ENCODE measurements at regions not wholly inside any gene's neighbourhood (a gene's known extent, or its start where the extent isn't known, plus 50 kb on each side); places are given as distances from the start of the nearest gene placed in this dataset.
"Not testable (repeated sequence)": the region's sequence is repeated elsewhere in the genome, so short reads cannot be mapped to it uniquely, and the experiment has no call there.

DNA sequence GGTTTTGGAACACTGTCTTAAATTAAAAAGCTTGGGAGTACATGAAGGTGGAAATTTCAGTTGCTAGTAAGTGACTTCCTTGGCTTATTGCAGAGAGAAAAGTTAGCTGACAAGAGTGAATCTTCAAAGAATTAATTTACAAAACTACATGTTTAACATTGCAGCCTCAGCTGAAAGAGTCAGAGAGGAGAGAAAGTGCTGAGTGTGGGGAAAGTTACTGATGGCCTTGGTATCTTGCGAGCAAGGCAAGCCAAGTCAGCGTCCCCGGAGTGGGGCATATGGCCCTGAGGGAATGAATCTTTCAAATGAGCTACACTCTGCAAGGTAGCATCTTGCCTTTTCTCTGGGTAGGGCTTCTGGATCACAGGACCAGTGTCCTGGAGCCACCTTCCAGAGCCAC lies 131.3 kb downstream of the LPIN1 start:
- DNase-seq, result no peak
- Histone ChIP-seq H3K27ac (no peak overlapping the region), H3K36me3 (no peaks in the 10 kb centered on the region), H3K27me3 (no peaks in the 10 kb centered on the region), H3K9me3 (no peaks in the 10 kb centered on the region), H3K4me3 (no peak overlapping the region), H3K4me1 (peaks cover 0 to 3% (median 0%) of the 10 kb centered on the region in 4 donors)
- TF ChIP-seq, protein P1, sequence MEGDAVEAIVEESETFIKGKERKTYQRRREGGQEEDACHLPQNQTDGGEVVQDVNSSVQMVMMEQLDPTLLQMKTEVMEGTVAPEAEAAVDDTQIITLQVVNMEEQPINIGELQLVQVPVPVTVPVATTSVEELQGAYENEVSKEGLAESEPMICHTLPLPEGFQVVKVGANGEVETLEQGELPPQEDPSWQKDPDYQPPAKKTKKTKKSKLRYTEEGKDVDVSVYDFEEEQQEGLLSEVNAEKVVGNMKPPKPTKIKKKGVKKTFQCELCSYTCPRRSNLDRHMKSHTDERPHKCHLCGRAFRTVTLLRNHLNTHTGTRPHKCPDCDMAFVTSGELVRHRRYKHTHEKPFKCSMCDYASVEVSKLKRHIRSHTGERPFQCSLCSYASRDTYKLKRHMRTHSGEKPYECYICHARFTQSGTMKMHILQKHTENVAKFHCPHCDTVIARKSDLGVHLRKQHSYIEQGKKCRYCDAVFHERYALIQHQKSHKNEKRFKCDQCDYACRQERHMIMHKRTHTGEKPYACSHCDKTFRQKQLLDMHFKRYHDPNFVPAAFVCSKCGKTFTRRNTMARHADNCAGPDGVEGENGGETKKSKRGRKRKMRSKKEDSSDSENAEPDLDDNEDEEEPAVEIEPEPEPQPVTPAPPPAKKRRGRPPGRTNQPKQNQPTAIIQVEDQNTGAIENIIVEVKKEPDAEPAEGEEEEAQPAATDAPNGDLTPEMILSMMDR (IDR thresholded peaks at IDR 0.05), result no peak
- TF ChIP-seq POLR2A (IDR thresholded peaks at IDR 0.05), result no peak

DNA sequence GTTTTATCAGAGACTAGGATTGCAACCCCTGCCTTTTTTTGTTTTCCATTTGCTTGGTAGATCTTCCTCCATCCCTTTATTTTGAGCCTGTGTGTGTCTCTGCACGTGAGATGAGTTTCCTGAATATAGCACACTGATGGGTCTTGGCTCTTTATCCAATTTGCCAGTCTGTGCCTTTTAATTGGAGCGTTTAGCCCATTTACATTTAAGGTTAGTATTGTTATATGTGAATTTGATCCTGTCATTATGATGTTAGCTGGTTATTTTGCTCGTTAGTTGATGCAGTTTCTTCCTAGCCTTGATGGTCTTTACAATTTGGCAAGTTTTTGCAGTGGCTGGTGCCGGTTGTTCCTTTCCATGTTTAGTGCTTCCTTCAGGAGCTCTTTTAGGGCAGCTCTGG lies 138.8 kb downstream of the LPIN1 start:
- not testable (repeated sequence) for H3K4me3 ChIP-seq, DNase-seq, H3K27me3 ChIP-seq, H3K9me3 ChIP-seq, H3K27ac ChIP-seq, H3K36me3 ChIP-seq, H3K4me1 ChIP-seq

DNA sequence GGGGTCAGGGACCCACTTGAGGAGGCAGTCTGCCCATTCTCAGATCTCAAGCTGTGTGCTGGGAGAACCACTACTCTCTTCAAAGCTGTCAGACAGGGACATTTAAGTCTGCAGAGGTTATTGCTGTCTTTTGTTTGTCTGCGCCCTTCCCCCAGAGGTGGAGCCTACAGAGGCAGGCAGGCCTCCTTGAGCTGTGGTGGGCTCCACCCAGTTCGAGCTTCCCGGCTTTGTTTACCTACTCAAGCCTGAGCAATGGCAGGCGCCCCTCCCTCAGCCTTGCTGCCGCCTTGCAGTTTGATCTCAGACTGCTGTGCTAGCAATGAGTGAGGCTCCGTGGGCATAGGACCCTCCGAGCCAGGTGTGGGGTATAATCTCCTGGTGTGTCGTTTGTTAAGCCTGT lies 140.5 kb downstream of the LPIN1 start:
- H3K27me3 ChIP-seq, H3K9me3 ChIP-seq, DNase-seq, H3K4me1 ChIP-seq, H3K36me3 ChIP-seq, H3K4me3 ChIP-seq, H3K27ac ChIP-seq: not testable (repeated sequence)

DNA sequence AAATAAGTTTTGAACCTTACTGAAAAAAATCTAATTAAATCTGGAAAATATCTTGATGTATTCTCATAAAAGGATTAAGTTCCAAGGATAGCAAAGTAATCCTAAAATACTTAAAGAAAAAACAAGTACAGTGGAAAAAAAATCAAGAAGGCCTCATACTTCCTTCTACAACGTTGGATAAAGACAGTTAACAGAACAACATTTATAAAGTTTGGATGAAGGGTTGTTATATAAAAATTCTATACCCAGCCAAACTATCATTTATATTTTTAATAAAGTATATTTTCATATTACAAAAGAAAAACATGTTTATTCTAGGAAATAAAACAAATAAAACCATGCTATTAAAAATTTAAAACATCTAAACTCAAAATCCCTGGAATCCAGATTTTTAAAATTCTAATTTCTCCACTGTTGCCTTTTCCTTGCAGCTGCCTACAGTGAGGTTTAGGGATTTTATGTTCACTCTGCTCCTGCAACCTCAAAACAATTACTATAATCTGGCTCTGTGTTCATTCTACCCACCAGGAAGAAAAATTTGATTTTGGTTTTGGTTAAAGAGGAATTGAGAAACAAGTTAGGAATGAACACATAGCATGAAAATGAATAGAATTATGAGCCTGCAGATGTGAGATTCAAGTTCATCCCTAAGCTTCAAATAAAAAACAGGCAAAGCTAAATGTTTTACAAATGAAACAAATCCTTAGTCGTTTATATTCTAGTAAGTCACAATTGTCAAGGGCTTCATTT lies 142.8 kb downstream of the LPIN1 start:
- DNase-seq, result no peak
- Histone ChIP-seq H3K27me3 (no peaks in the 10 kb centered on the region), H3K4me3 (no peak overlapping the region), H3K27ac (no peak overlapping the region), H3K36me3 (no peaks in the 10 kb centered on the region), H3K4me1 (no peaks in the 10 kb centered on the region), H3K9me3 (peaks cover 0 to 4% (median 0%) of the 10 kb centered on the region in 4 donors)
- TF ChIP-seq POLR2A (IDR thresholded peaks at IDR 0.05), result no peak
- TF ChIP-seq, protein P1 (IDR thresholded peaks at IDR 0.05), result no peak

DNA sequence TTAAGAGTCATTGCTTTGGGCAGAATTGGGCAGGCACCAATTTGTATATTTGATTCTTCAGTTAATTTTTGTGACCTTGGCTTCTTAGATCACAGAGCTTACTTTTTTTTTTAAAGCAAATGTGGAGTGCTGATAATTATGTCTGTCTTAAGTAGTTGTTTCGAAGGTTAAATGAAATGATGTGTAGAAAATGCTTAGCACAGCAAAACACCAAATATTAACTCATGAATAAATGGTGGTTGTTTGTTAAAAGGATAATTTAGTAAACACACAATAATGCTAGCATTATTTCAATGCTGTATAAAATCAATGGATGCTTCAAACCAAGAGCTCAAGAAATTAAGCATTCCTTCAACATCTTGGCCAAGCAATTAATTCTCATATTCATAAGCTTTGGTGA lies 143.4 kb downstream of the LPIN1 start:
- Histone ChIP-seq H3K4me1 (no peaks in the 10 kb centered on the region), H3K27me3 (no peaks in the 10 kb centered on the region), H3K9me3 (peaks cover 0 to 4% (median 0%) of the 10 kb centered on the region in 4 donors), H3K36me3 (no peaks in the 10 kb centered on the region), H3K27ac (no peak overlapping the region), H3K4me3 (no peak overlapping the region)
- no peak for TF ChIP-seq POLR2A (IDR thresholded peaks at IDR 0.05)
- TF ChIP-seq, protein P1 (IDR thresholded peaks at IDR 0.05), result no peak
- DNase-seq, result no peak

DNA sequence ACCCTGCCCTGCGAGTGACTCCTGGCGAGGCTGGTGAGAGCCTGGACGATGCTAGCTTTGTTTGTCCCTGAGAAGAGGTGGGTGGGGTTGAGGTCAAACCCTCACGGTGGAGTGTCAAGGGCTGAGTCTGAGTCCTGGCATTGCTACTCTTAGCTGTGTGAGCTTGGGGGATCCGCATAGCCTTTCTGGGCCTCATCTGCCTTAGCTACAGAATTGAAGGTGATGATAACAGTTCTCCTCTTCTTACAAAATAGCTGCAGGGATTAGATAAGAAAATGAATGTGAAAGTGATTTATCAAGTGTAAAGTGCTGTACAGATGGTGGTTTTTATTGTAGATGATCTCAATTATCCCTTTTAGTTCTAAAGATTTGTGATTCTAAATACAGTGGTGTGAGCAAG lies 144.6 kb downstream of the LPIN1 start:
- Histone ChIP-seq H3K27me3 (no peaks in the 10 kb centered on the region), H3K4me1 (no peaks in the 10 kb centered on the region), H3K27ac (no peak overlapping the region), H3K36me3 (no peaks in the 10 kb centered on the region), H3K9me3 (peaks cover 0 to 4% (median 0%) of the 10 kb centered on the region in 4 donors), H3K4me3 (no peak overlapping the region)
- DNase-seq, result no peak
- TF ChIP-seq, protein P1 (IDR thresholded peaks at IDR 0.05), result no peak
- TF ChIP-seq POLR2A (IDR thresholded peaks at IDR 0.05), result no peak

All from Peyer's patch (tissue), 4 donors.